ENCODE measurements at regions not wholly inside any gene's neighbourhood (a gene's known extent, or its start where the extent isn't known, plus 50 kb on each side); places are given as distances from the start of the nearest gene placed in this dataset.

DNA sequence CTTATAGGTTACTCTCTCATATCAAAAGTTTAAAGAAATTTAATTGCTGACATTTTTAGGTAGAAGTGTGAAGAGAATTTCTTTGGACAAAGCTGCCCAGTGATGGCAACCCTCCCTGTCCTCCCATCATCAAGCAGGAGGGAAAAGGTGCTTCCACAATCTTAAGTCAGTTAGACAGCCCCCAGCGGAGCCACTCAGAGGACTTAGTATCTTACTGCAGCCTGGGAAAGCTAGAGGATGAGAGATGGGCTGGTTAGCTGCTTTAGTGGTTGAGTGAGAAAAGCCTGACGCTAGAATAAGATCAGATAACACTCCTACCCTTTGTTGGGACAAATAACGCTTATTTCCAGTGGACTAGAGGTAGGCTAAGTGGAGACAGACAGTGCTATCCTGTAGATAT lies 227.1 kb downstream of the RFPL4B start:
- no peak for DNase-seq (ENCODE audit: low read depth in 6 of 9, low spot score in 9 of 9)
- H3K27ac ChIP-seq (ENCODE audit: low read depth in 1 of 2, low read length in 1 of 2), result no peak overlapping the region
- no peaks in the 10 kb centered on the region for H3K27me3 ChIP-seq (ENCODE audit: control insufficient read depth in 2 of 2, insufficient read depth in 1 of 2, low read length in 1 of 2)
- no peaks in the 10 kb centered on the region for H3K4me1 ChIP-seq (ENCODE audit: control insufficient read depth in 2 of 2, insufficient read depth in 2 of 2, low read length in 2 of 2)
- H3K36me3 ChIP-seq (ENCODE audit: control insufficient read depth in 2 of 2, insufficient read depth in 2 of 2, low read length in 1 of 2), result no peaks in the 10 kb centered on the region
- H3K4me3 ChIP-seq (ENCODE audit: low read length in 2 of 2), result no peak overlapping the region
- no peaks in the 10 kb centered on the region for H3K9me3 ChIP-seq (ENCODE audit: control insufficient read depth in 2 of 2, insufficient read depth in 1 of 2, low read length in 1 of 2)
- WGBS, result 94% methylated on average over 3 of the region's 3 CpGs

DNA sequence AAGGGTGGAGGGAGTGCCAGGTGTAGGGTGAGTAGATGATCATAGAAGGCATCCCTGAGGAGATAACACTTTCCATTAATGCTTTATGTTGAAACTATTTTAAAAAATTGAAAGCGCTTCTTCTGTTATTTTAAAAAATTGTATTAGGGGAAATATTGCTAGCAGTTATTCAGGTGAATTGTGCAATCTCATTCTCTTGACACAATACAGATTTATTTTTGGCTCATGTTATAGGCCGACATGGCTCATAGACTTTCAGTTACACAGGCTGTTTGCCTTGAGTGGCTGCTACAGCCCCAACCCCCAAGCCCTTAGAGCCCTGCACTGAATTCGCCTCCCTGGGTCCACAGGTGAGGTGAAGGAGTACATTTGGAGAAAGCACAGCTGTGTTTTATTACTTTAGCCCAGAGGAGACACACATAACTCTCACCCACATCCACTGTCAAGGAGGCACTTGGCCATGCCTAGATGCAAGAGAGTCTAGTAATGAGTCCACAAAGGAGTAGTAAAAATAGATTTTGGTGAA lies 228.2 kb downstream of the RFPL4B start:
- Histone ChIP-seq H3K9me3 (ENCODE audit: control insufficient read depth in 2 of 2, insufficient read depth in 1 of 2, low read length in 1 of 2) (no peaks in the 10 kb centered on the region), H3K27me3 (ENCODE audit: control insufficient read depth in 2 of 2, insufficient read depth in 1 of 2, low read length in 1 of 2) (no peaks in the 10 kb centered on the region), H3K4me1 (ENCODE audit: control insufficient read depth in 2 of 2, insufficient read depth in 2 of 2, low read length in 2 of 2) (no peaks in the 10 kb centered on the region), H3K4me3 (ENCODE audit: low read length in 2 of 2) (no peak overlapping the region), H3K27ac (ENCODE audit: low read depth in 1 of 2, low read length in 1 of 2) (no peak overlapping the region), H3K36me3 (ENCODE audit: control insufficient read depth in 2 of 2, insufficient read depth in 2 of 2, low read length in 1 of 2) (no peaks in the 10 kb centered on the region)
- no peak for DNase-seq (ENCODE audit: low read depth in 6 of 9, low spot score in 9 of 9)
- WGBS, result 76% methylated on average over 3 of the region's 3 CpGs

DNA sequence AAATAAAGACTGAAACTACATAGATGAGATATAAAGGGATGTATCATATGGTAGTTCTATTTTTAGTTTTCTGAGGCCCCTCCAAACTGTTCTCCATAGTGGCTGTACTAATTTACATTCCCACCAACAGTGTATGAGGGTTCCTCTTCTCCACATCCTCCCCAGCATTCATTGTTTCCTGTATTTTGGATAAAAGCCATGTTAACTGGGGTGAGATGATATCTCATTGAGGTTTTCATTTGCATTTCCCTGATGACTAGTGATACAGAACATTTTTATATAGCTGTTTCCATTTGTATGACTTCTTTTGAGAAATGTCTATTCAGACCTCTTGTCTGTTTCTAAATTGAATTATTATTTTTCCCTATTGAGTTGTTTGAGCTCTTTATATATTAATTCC lies 229.3 kb downstream of the RFPL4B start:
- H3K36me3 ChIP-seq (ENCODE audit: control insufficient read depth in 2 of 2, insufficient read depth in 2 of 2, low read length in 1 of 2), result no peaks in the 10 kb centered on the region
- no peak for DNase-seq (ENCODE audit: low read depth in 6 of 9, low spot score in 9 of 9)
- H3K4me1 ChIP-seq (ENCODE audit: control insufficient read depth in 2 of 2, insufficient read depth in 2 of 2, low read length in 2 of 2), result no peaks in the 10 kb centered on the region
- H3K27me3 ChIP-seq (ENCODE audit: control insufficient read depth in 2 of 2, insufficient read depth in 1 of 2, low read length in 1 of 2), result no peaks in the 10 kb centered on the region
- H3K27ac ChIP-seq (ENCODE audit: low read depth in 1 of 2, low read length in 1 of 2), result no peak overlapping the region
- no peak overlapping the region for H3K4me3 ChIP-seq (ENCODE audit: low read length in 2 of 2)
- no peaks in the 10 kb centered on the region for H3K9me3 ChIP-seq (ENCODE audit: control insufficient read depth in 2 of 2, insufficient read depth in 1 of 2, low read length in 1 of 2)

DNA sequence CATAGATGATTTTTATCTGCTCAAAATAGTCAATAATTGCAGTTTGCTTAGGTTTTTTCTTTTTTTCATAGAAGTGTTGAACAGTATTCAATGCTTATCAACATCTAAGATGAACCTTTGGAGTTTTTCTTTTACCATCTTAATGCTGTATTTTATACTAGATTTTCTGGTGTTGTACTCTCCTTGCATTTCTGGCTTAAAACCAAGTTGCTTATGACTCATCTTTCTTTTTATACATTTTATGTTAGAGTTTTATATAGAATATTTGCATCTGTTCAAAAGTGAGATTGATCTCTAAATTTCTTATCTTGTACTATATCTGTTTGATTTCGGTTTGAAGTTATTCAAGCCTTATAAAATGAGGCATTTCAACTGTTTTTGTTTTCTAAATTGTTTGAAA lies 232.5 kb downstream of the RFPL4B start:
- DNase-seq (ENCODE audit: low read depth in 6 of 9, low spot score in 9 of 9), result no peak
- Histone ChIP-seq H3K36me3 (ENCODE audit: control insufficient read depth in 2 of 2, insufficient read depth in 2 of 2, low read length in 1 of 2) (no peaks in the 10 kb centered on the region), H3K4me1 (ENCODE audit: control insufficient read depth in 2 of 2, insufficient read depth in 2 of 2, low read length in 2 of 2) (no peaks in the 10 kb centered on the region), H3K9me3 (ENCODE audit: control insufficient read depth in 2 of 2, insufficient read depth in 1 of 2, low read length in 1 of 2) (no peaks in the 10 kb centered on the region), H3K4me3 (ENCODE audit: low read length in 2 of 2) (no peak overlapping the region), H3K27me3 (ENCODE audit: control insufficient read depth in 2 of 2, insufficient read depth in 1 of 2, low read length in 1 of 2) (no peaks in the 10 kb centered on the region), H3K27ac (ENCODE audit: low read depth in 1 of 2, low read length in 1 of 2) (no peak overlapping the region)
- 93% methylated on average over 1 of the region's 1 CpG for WGBS

DNA sequence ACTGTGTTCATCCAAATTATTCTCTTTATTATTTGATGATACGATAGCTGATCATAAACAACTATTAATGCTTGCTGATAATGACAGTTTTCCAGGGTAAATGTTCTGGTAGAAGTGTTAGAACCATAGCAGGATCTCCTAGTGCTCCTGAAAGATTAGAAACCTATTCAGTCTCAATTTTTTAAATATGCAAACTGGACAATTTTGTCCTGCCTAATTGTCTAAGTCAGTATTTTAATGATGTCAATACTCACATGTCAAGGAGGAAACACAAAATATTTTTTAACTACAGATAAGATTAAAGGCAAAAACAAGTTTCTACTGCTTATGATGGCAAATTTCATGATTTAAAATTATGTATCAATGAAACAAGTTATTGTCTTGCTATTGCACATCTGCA lies 233.9 kb downstream of the RFPL4B start:
- Histone ChIP-seq H3K9me3 (ENCODE audit: control insufficient read depth in 2 of 2, insufficient read depth in 1 of 2, low read length in 1 of 2) (no peaks in the 10 kb centered on the region), H3K27ac (ENCODE audit: low read depth in 1 of 2, low read length in 1 of 2) (no peak overlapping the region), H3K27me3 (ENCODE audit: control insufficient read depth in 2 of 2, insufficient read depth in 1 of 2, low read length in 1 of 2) (no peaks in the 10 kb centered on the region), H3K4me1 (ENCODE audit: control insufficient read depth in 2 of 2, insufficient read depth in 2 of 2, low read length in 2 of 2) (no peaks in the 10 kb centered on the region), H3K36me3 (ENCODE audit: control insufficient read depth in 2 of 2, insufficient read depth in 2 of 2, low read length in 1 of 2) (no peaks in the 10 kb centered on the region), H3K4me3 (ENCODE audit: low read length in 2 of 2) (no peak overlapping the region)
- WGBS, result 91% methylated on average over 1 of the region's 1 CpG
- DNase-seq (ENCODE audit: low read depth in 6 of 9, low spot score in 9 of 9), result no peak

DNA sequence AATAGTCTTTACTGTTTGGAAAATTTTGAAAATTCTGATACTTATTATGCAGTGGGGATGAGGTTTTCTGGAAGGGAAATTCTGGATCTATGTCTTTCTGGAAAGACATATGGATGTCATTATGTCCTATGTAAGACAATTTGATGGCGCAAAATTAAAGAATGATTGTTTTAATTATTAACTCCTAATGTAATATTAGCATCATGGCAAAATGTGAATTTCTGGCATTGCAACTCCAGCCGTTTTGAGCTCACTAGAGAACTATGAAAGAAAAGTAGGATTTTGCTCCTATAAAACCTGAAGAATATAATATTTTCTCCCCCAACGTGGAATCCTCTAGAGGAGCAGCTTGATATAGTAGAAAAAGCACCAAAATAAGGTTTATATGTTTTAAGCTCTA lies 243.2 kb downstream of the RFPL4B start:
- no peaks in the 10 kb centered on the region for H3K36me3 ChIP-seq (ENCODE audit: control insufficient read depth in 2 of 2, insufficient read depth in 2 of 2, low read length in 1 of 2)
- H3K9me3 ChIP-seq (ENCODE audit: control insufficient read depth in 2 of 2, insufficient read depth in 1 of 2, low read length in 1 of 2), result no peaks in the 10 kb centered on the region
- H3K27ac ChIP-seq (ENCODE audit: low read depth in 1 of 2, low read length in 1 of 2), result no peak overlapping the region
- DNase-seq (ENCODE audit: low read depth in 6 of 9, low spot score in 9 of 9), result no peak
- WGBS, result 87% methylated on average over 3 of the region's 3 CpGs
- H3K27me3 ChIP-seq (ENCODE audit: control insufficient read depth in 2 of 2, insufficient read depth in 1 of 2, low read length in 1 of 2), result no peaks in the 10 kb centered on the region
- no peak overlapping the region for H3K4me3 ChIP-seq (ENCODE audit: low read length in 2 of 2)
- H3K4me1 ChIP-seq (ENCODE audit: control insufficient read depth in 2 of 2, insufficient read depth in 2 of 2, low read length in 2 of 2), result no peaks in the 10 kb centered on the region

DNA sequence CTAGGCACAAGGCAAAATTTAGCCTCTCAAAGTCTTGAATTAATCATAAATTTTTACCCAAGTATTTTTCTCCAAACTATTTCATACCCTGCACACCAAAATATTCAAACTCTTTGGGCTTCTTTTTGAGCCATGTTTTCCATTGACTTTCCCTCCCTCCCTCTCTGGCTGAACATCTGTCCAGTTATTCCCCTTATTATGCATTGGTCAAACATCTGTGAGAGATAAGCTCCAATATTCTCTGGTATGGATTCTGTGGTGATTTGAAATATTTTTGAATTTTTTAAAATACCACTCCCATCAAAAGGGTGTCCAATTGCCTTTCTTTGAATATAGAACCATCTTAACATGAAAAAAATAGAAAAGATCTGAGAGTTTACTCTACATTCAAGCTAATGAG lies 244.2 kb downstream of the RFPL4B start:
- Histone ChIP-seq H3K4me3 (ENCODE audit: low read length in 2 of 2) (no peak overlapping the region), H3K27ac (ENCODE audit: low read depth in 1 of 2, low read length in 1 of 2) (no peak overlapping the region), H3K36me3 (ENCODE audit: control insufficient read depth in 2 of 2, insufficient read depth in 2 of 2, low read length in 1 of 2) (no peaks in the 10 kb centered on the region), H3K9me3 (ENCODE audit: control insufficient read depth in 2 of 2, insufficient read depth in 1 of 2, low read length in 1 of 2) (no peaks in the 10 kb centered on the region), H3K4me1 (ENCODE audit: control insufficient read depth in 2 of 2, insufficient read depth in 2 of 2, low read length in 2 of 2) (no peaks in the 10 kb centered on the region), H3K27me3 (ENCODE audit: control insufficient read depth in 2 of 2, insufficient read depth in 1 of 2, low read length in 1 of 2) (no peaks in the 10 kb centered on the region)
- no peak for DNase-seq (ENCODE audit: low read depth in 6 of 9, low spot score in 9 of 9)

DNA sequence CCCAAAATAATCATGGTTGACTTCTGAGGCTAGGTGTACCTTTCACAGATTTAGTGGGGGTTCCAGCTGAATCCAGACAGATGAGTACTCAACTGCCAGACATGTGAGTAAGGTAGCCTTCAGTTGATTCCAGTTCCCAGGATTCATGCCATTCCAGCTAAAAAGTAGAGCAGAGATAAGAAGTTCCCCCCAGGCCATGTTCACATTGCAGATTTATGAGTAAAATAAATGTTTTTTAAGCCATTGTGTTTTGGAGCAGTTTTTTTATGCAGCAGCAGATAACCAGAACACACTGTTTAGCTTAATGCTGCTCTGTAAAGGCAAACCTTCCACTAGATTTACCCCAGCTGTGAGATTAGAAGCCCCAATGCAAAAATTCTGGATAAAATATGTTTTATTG lies 245.0 kb downstream of the RFPL4B start:
- no peak overlapping the region for H3K27ac ChIP-seq (ENCODE audit: low read depth in 1 of 2, low read length in 1 of 2)
- H3K4me3 ChIP-seq (ENCODE audit: low read length in 2 of 2), result no peak overlapping the region
- H3K27me3 ChIP-seq (ENCODE audit: control insufficient read depth in 2 of 2, insufficient read depth in 1 of 2, low read length in 1 of 2), result no peaks in the 10 kb centered on the region
- no peak for DNase-seq (ENCODE audit: low read depth in 6 of 9, low spot score in 9 of 9)
- H3K9me3 ChIP-seq (ENCODE audit: control insufficient read depth in 2 of 2, insufficient read depth in 1 of 2, low read length in 1 of 2), result no peaks in the 10 kb centered on the region
- H3K36me3 ChIP-seq (ENCODE audit: control insufficient read depth in 2 of 2, insufficient read depth in 2 of 2, low read length in 1 of 2), result no peaks in the 10 kb centered on the region
- no peaks in the 10 kb centered on the region for H3K4me1 ChIP-seq (ENCODE audit: control insufficient read depth in 2 of 2, insufficient read depth in 2 of 2, low read length in 2 of 2)

DNA sequence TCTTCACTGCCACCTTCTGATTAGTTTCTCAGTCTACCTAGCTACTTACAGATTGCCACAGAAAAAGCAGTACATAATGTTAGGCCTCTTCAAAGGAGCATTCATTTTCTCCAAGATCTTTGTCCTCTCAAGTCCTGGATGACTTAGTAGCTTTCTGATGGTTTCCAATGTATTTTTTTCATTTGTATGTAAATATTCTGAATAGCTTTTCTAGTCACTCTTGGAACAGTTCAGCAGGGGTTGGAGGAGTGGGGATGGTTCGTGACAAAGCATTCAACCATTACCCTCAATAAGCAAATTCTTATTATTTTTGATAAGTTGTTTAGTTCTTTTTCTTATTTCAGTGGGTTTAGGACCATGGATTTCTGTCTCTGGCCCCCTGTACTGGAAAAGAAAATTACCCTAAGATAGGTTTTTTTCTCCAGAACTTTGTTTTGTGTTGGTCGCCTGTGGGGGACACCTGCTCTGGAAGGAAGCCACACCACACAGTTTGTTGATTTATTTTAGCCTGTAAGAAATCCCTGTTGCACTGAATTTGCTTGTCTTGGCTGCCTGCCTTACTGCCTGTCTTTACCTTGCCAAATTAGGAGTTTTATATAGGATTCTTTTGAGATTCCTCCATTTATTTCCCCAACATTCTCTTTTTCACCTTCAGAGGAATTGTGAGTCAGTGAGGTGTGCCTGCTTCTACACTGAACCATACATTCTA lies 247.9 kb downstream of the RFPL4B start:
- Histone ChIP-seq H3K9me3 (ENCODE audit: control insufficient read depth in 2 of 2, insufficient read depth in 1 of 2, low read length in 1 of 2) (no peaks in the 10 kb centered on the region), H3K4me3 (ENCODE audit: low read length in 2 of 2) (no peak overlapping the region), H3K36me3 (ENCODE audit: control insufficient read depth in 2 of 2, insufficient read depth in 2 of 2, low read length in 1 of 2) (no peaks in the 10 kb centered on the region), H3K4me1 (ENCODE audit: control insufficient read depth in 2 of 2, insufficient read depth in 2 of 2, low read length in 2 of 2) (peaks cover 0 to 3% of the 10 kb centered on the region in 2 donors), H3K27ac (ENCODE audit: low read depth in 1 of 2, low read length in 1 of 2) (no peak overlapping the region), H3K27me3 (ENCODE audit: control insufficient read depth in 2 of 2, insufficient read depth in 1 of 2, low read length in 1 of 2) (no peaks in the 10 kb centered on the region)
- no peak for DNase-seq (ENCODE audit: low read depth in 6 of 9, low spot score in 9 of 9)
- whole genome bisulfite sequencing, result 87% methylated on average over 2 of the region's 2 CpGs

All from thymus (tissue), 11 donors.